ENCODE measurements at regions not wholly inside any gene's neighbourhood (a gene's known extent, or its start where the extent isn't known, plus 50 kb on each side); places are given as distances from the start of the nearest gene placed in this dataset.
A peak's percentile ranks its signal among the peaks of the same experiment; 100 is the strongest.

DNA sequence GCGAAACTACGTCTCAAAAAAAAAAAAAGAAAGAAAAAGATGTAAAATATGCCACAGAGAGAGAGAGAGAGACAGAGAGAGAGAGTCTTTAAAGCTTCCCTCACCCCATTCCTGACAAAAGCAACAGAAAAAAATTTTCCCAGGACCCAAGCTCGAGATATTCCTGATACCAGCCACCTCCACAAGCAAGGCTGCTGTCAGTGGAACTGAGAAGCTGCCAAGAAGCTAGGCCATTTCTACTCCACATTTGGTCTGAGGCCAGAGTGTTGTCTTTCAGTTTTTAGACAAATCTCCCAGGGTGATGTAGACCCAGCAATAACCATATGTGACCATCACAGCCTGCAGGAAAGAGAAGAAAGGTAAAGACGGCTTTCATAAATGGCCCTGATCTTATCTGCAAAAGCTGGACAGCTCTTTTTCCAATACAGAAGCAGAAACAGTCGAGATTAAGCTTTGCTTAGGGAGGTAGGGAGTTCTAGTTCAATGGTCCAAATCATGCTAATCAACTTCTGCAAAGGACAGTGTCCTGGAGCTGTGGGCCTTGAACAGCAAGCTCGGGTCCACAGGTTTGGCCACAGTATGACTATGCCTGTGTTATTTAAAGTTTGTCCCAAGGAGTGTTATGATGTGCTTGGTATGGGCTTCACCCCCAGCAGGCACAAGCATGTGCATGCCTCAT lies 130.3 kb upstream of the NUDT4 start:
- Histone ChIP-seq H3K36me3 (ENCODE audit: control insufficient read depth in 2 of 2, insufficient read depth in 1 of 2, low read length in 2 of 2) (no peaks in the 10 kb centered on the region), H3K27ac (ENCODE audit: extremely low read depth, low read depth, low read length) (no peak overlapping the region), H3K4me1 (ENCODE audit: control insufficient read depth, insufficient read depth, low read length) (peaks cover 7% of the 10 kb centered on the region), H3K9me3 (ENCODE audit: control insufficient read depth, insufficient read depth, low read depth, low read length) (no peaks in the 10 kb centered on the region), H3K4me3 (ENCODE audit: low read depth, low read length) (no peak overlapping the region)
- TF ChIP-seq REST (tag by site-specific recombination; IDR thresholded peaks at IDR 0.05): peak; percentile 71; the same call in 1 of the 2 replicates
- TF ChIP-seq, protein P1, sequence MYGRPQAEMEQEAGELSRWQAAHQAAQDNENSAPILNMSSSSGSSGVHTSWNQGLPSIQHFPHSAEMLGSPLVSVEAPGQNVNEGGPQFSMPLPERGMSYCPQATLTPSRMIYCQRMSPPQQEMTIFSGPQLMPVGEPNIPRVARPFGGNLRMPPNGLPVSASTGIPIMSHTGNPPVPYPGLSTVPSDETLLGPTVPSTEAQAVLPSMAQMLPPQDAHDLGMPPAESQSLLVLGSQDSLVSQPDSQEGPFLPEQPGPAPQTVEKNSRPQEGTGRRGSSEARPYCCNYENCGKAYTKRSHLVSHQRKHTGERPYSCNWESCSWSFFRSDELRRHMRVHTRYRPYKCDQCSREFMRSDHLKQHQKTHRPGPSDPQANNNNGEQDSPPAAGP (tag by site-specific recombination; IDR thresholded peaks at IDR 0.05): no peak
- ChIA-PET POLR2A (no interaction called here), CTCF (no interaction called here)

DNA sequence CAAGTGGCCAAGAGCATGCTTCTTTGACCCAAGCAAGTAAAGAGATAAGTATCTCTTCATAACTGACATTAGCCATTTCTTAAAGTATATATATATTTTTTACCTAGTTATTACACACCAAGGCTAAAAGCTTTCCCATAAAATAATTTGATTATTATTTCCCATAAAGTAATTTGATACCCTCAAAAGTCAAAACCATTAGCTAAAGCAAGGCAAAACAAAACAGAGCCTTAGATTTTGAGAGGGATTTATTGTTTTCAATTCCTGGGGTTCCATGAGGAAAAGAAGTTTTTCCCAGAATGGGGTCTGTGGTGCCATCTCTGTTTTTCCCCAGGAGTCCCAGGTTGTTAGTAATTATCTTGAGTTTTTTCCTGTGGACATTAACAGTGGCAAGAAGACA lies 125.5 kb upstream of the NUDT4 start:
- CTCF ChIA-PET: interaction anchor here (1.2 kb wide), 1 partner anchor 10 kb away, joined by 3 read pairs; no protein-coding TSS in a partner anchor
- Histone ChIP-seq H3K36me3 (ENCODE audit: control insufficient read depth in 2 of 2, insufficient read depth in 1 of 2, low read length in 2 of 2) (no peaks in the 10 kb centered on the region), H3K9me3 (ENCODE audit: control insufficient read depth, insufficient read depth, low read depth, low read length) (no peaks in the 10 kb centered on the region), H3K4me1 (ENCODE audit: control insufficient read depth, insufficient read depth, low read length) (no peaks in the 10 kb centered on the region), H3K4me3 (ENCODE audit: low read depth, low read length) (no peak overlapping the region), H3K27ac (ENCODE audit: extremely low read depth, low read depth, low read length) (no peak overlapping the region)
- POLR2A ChIA-PET: no interaction called here
- no peak for TF ChIP-seq ZNF404 (tag by site-specific recombination; IDR thresholded peaks at IDR 0.05)
- no peak for TF ChIP-seq ZNF639 (tag by site-specific recombination; IDR thresholded peaks at IDR 0.05)
- no peak for TF ChIP-seq ZNF292 (tag by site-specific recombination; IDR thresholded peaks at IDR 0.05; ENCODE audit: borderline replicate concordance, low read depth)
- no peak for TF ChIP-seq ZNF473 (tag by site-specific recombination; IDR thresholded peaks at IDR 0.05)
- TF ChIP-seq, protein P2, sequence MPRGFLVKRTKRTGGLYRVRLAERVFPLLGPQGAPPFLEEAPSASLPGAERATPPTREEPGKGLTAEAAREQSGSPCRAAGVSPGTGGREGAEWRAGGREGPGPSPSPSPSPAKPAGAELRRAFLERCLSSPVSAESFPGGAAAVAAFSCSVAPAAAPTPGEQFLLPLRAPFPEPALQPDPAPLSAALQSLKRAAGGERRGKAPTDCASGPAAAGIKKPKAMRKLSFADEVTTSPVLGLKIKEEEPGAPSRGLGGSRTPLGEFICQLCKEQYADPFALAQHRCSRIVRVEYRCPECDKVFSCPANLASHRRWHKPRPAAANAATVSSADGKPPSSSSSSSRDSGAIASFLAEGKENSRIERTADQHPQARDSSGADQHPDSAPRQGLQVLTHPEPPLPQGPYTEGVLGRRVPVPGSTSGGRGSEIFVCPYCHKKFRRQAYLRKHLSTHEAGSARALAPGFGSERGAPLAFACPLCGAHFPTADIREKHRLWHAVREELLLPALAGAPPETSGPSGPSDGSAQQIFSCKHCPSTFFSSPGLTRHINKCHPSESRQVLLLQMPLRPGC (tag by site-specific recombination; IDR thresholded peaks at IDR 0.05): no peak
- no peak for TF ChIP-seq HOXA7 (CRISPR knock-in tag; IDR thresholded peaks at IDR 0.05; ENCODE audit: borderline replicate concordance)
- no peak for TF ChIP-seq ZNF133 (tag by site-specific recombination; IDR thresholded peaks at IDR 0.05)
- no peak for TF ChIP-seq ZNF777 (tag by site-specific recombination; IDR thresholded peaks at IDR 0.05; ENCODE audit: borderline replicate concordance)

- no peak overlapping the region for H3K4me3 ChIP-seq (ENCODE audit: low read depth, low read length)
- no peaks in the 10 kb centered on the region for H3K9me3 ChIP-seq (ENCODE audit: control insufficient read depth, insufficient read depth, low read depth, low read length)
- POLR2A ChIA-PET: no interaction called here
- TF ChIP-seq KLF1 (tag by site-specific recombination; IDR thresholded peaks at IDR 0.05) (no peak), SETDB1 (IDR thresholded peaks at IDR 0.05; ENCODE audit: insufficient read length, low read length) (peak; percentile 78)
- TF ChIP-seq, protein P3, sequence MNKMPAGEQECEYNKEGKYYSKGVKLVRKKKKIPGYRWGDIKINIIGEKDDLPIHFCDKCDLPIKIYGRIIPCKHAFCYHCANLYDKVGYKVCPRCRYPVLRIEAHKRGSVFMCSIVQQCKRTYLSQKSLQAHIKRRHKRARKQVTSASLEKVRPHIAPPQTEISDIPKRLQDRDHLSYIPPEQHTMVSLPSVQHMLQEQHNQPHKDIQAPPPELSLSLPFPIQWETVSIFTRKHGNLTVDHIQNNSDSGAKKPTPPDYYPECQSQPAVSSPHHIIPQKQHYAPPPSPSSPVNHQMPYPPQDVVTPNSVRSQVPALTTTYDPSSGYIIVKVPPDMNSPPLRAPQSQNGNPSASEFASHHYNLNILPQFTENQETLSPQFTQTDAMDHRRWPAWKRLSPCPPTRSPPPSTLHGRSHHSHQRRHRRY (tag by site-specific recombination; IDR thresholded peaks at IDR 0.05): no peak
- CTCF ChIA-PET: no interaction called here
- no peak overlapping the region for H3K27ac ChIP-seq (ENCODE audit: extremely low read depth, low read depth, low read length)
- no peaks in the 10 kb centered on the region for H3K4me1 ChIP-seq (ENCODE audit: control insufficient read depth, insufficient read depth, low read length)
- H3K36me3 ChIP-seq (ENCODE audit: control insufficient read depth in 2 of 2, insufficient read depth in 1 of 2, low read length in 2 of 2): no peaks in the 10 kb centered on the region
These were observed 122.8 kb upstream of the NUDT4 start for GRCh38 chr12:93254911-93255310.

Data from HEK293 (cell line).